LoVo (cell line): ENCODE measurements at regions not wholly inside any gene's neighbourhood (a gene's known extent, or its start where the extent isn't known, plus 50 kb on each side); places are given as distances from the start of the nearest gene placed in this dataset.
"Not testable (repeated sequence)": the region's sequence is repeated elsewhere in the genome, so short reads cannot be mapped to it uniquely, and the experiment has no call there.

Experiments used
- DNase-seq: peaks from one replicate; pipeline ENCODE4 v3.0.0-alpha.2; 2016; ENCODE audit warnings: low spot score

DNA sequence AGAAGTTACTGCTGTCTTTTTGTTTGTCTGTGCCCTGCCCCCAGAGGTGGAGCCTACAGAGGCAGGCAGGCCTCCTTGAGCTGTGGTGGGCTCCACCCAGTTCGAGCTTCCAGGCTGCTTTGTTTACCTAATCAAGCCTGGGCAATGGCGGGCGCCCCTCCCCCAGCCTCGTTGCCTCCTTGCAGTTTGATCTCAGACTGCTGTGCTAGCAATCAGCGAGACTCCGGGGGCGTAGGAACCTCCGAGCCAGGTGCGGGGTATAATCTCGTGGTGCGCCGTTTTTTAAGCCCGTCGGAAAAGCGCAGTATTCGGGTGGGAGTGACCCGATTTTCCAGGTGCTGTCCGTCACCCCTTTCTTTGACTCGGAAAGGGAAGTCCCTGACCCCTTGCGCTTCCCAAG is 335.6 kb downstream of the ADGRL2 start:
- not testable (repeated sequence) for DNase-seq

DNA sequence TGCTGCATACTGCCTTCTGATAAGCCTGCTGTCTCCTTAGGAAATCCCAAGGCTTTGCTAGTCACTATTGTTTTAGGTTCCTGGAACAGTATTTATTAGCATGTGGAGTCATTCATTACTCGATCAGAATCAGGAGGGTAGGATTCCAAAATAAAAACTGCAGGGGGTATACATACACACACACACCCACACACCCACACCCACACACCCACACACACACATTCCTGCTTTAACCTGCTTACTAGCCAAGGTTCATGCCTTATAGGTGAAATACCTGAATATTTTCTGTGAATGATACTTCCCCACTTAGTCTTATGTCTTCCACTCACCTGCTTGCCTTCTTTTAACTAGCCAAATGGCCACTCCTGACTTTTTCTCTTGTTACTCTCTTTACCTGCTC is 325.1 kb downstream of the ADGRL2 start:
- no peak for DNase-seq

GRCh38 chr1:82125119-82125518 is 324.4 kb downstream of the ADGRL2 start:
- DNase-seq: no peak

DNA sequence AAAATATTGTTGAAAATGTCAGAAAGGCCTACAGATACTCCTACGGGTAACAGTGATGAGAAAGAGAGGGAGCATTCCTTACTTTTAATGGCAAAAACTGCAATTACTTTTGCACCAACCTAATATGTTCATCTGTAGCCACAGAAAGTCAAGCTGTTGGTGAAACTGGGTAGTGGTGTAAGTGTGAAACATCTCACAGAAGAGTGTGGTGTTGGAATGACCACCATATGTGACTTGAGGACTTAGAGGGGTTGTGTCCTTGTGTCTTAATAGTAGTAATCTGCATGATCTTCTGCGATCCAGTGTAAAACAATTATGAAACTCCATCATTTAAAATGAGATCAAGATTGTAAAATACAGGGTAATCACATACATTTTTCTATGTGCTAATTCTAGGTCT is 320.7 kb downstream of the ADGRL2 start:
- no peak for DNase-seq

DNA sequence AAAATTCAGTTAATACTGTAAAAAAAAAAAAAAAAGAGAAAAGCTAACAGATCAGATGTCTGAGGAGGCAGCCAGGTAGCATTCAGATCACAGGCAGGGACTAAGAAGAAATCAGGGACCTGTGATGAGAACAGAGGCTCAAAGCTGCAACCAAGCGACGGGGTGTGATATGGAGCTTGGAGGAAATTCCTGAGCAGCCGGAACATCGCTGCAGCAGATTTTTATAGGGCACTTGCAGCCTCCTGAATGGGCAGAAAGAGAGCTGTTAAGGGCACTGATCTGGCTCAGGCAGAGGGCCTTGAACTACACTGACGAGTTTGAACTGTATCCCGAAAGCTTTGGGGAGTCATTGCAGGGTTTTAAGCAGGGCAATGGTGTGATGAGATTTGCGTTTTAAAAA is 315.4 kb downstream of the ADGRL2 start:
- no peak for DNase-seq

- DNase-seq: no peak
Observed at GRCh38 chr1:82114887-82115286, 314.2 kb downstream of the ADGRL2 start.

- no peak for DNase-seq
Observed at GRCh38 chr1:82110366-82111254, 309.9 kb downstream of the ADGRL2 start.

DNA sequence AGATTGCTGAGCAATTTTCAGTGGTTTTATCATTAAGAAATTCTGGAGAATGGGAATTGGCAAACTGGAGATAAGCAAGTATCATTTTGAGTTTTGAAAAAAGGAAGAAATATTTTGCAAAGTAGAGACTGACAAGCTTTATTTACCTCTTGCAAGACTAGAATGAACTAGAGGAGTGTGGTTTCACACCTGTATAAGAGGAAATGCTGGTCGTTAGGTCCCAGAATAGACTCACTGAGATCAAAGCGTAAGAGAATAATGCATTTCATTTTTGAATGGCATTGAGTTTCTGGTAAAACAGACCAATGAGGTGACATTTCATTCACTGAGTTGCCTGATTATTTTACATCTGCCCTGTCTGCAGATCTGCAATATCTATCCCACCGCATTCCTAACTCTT is 308.1 kb downstream of the ADGRL2 start:
- no peak for DNase-seq

GRCh38 chr1:82106672-82107071 is 305.9 kb downstream of the ADGRL2 start:
- DNase-seq: no peak

GRCh38 chr1:82099170-82099569 is 298.4 kb downstream of the ADGRL2 start:
- no peak for DNase-seq

DNA sequence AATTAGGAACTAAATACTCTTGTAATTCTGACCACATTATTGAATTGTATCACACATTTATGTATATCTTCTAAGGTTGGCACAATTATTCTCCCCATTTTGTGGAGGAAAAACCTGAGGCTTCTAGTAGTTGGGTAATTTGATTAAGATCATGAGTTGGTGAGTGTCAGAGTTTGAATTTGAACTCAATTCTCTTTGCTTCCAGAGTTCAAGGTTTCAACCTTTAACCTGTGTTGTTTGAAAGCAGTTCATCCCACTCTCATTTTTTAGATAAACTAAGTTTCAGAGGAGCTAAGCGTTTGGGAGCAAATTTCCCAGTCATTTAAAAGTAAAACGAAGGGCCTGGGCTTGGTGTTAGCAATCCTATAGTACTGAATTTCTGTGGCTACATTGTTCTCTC is 293.4 kb downstream of the ADGRL2 start:
- DNase-seq: no peak

GRCh38 chr1:82091729-82092128 is 291.0 kb downstream of the ADGRL2 start:
- no peak for DNase-seq

- DNase-seq: no peak
Observed at GRCh38 chr1:82091265-82091664, 290.5 kb downstream of the ADGRL2 start.

DNA sequence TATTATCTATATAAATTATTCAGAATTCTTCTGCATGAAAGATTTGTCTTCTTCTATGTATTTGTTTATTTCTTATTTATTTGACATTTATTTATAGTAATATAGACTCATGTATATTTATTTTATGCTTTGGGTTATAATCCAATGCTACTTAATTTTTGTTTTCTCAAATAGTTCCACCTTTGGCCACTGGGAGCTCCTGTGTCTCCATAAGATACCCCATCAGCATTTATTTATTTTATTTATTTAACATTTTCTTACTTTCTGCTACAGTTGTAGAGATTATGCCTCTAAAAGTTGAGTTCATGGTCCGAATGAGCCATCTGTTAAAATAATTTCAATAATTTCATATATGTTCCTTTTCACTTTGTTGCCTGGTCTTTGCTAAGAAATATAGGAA is 289.4 kb downstream of the ADGRL2 start:
- no peak for DNase-seq

- DNase-seq: no peak
Observed at GRCh38 chr1:82086739-82087138, 286.0 kb downstream of the ADGRL2 start.

DNA sequence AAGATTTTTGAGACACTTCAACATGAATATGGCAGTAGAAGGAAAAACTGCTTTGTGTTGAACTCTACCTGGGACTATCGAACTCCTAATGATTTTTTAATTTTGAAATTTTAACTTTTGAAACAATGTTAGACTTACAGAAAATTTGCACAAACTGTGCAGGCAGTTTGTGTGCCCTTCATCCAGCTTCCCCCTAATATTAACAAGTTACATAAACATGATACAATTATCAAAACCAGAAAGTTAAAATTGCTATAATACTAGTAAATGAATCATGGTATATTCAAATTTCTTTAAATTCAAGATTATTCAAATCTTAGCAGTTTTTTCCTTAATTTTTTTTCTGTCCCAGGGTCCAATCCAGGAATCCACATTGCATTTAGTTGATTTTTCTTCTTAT is 278.9 kb downstream of the ADGRL2 start:
- no peak for DNase-seq

DNA sequence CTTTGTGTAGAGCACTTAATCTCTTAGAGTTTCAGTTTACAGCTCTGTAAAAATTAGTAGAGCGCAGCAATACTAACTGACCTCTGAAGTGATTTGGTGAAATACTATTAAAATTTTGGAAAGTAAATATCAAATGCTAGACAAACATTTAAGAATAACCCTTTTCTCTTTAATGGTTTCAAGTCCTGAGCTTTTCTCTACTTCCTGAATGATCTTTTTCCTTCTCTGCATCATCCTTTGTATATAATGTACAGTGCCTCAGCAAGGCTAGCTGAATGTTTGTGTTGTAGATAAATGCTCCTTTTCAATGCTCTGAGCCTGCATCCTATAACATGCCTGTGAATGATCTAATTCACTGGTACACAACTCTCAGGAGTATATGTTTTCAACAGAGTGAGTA is 272.9 kb downstream of the ADGRL2 start:
- DNase-seq: no peak

DNA sequence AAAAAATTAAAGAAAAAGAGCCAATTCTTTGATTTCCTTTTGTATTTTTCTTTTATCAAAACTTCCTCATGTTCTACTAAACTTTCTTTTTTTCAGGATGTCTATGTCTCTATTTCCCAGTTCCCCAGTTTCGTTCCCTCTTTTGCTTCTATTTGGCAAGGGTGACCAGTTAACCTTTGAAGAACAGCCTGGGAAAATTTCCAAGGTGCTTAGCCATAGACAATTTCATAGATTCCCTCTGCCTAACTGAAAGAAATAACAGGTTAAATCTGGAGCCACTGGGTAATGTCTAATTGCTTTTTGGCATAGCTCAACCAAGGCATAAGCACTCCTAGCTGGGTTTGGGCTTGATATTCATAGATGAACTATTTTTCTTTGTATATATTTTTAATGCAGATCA is 272.3 kb downstream of the ADGRL2 start:
- no peak for DNase-seq

- no peak for DNase-seq
Observed at GRCh38 chr1:82065916-82066315, 265.2 kb downstream of the ADGRL2 start.

GRCh38 chr1:82064691-82065090 is 264.0 kb downstream of the ADGRL2 start:
- no peak for DNase-seq

- DNase-seq: no peak
Observed at GRCh38 chr1:82062206-82062605, 261.5 kb downstream of the ADGRL2 start.

- DNase-seq: no peak
Observed at GRCh38 chr1:82059959-82060358, 259.2 kb downstream of the ADGRL2 start.

DNA sequence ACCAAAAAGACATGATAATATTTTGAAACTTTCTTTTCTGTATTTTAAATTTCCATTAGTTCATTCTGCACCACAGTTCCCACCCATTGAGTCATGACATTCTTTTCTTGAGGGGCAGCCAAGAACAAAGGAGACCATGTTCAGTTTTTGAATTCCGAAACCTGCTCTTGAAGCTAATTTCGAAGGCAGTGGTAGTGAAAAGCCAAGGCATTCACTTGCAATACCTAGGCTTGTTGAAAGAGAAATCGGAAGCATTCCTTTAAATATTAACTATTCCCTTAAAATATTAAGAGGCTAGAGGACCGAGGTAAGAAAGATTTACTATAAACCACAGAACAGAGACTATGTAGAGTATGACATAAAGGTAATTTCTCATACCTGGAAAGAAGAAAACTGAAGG is 256.3 kb downstream of the ADGRL2 start:
- DNase-seq: no peak

DNA sequence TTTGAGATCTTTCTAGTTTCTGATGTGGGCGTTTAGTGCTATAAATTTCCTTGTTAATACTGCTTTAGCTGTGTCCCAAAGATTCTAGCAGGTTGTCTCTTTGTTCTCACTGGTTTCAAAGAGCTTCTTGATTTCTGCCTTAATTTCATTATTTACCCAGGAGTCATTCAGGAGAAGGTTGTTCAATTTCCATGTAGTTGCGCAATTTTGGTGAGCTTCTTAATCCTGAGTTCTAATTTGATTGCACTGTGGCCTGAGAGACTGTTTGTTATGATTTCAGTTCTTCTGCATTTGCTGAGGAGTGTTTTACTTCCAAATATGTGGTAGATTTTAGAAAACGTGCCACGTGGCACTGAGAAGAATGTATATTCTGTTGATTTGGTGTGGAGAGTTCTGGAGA is 254.6 kb downstream of the ADGRL2 start:
- not testable (repeated sequence) for DNase-seq
